Small intestine (tissue), 7 donors: ENCODE measurements at regions not wholly inside any gene's neighbourhood (a gene's known extent, or its start where the extent isn't known, plus 50 kb on each side); places are given as distances from the start of the nearest gene placed in this dataset.
"Not testable (repeated sequence)": the region's sequence is repeated elsewhere in the genome, so short reads cannot be mapped to it uniquely, and the experiment has no call there.

Experiments
- DNase-seq, 2 donors: peaks; one replicate each; pipeline versions ENCODE4 v3.0.0 to v3.0.0-alpha.2; 2013
- FAIRE-seq: peaks from 2 replicates; lab custom pipeline; 2012; peaks lifted over from hg19 to GRCh38; lab: Jason Lieb, UNC
- H3K27ac ChIP-seq, 3 donors: one replicate each; pipeline ENCODE4 v1.5.1; 2013; ENCODE audit warnings: low read length in 2 of 3, mild to moderate bottlenecking in 2 of 3, control low read depth in 1 of 3, inconsistent platforms in 1 of 3, low read depth in 1 of 3, moderate library complexity in 1 of 3
- H3K27me3 ChIP-seq, 3 donors: one replicate each; pipeline ENCODE4 v1.6.1; 2013; ENCODE audit warnings: low read length in 3 of 3, inconsistent platforms in 1 of 3; ENCODE audit not compliant: control insufficient read depth in 3 of 3, insufficient read depth in 3 of 3
- H3K36me3 ChIP-seq, 3 donors: one replicate each; pipeline ENCODE4 v1.6.1; 2013; ENCODE audit warnings: low read length in 3 of 3, inconsistent platforms in 1 of 3, low read depth in 1 of 3, mild to moderate bottlenecking in 1 of 3, moderate library complexity in 1 of 3; ENCODE audit not compliant: control insufficient read depth in 3 of 3, insufficient read depth in 2 of 3
- H3K4me1 ChIP-seq, 3 donors: one replicate each; pipeline ENCODE4 v1.6.1; 2013; ENCODE audit warnings: low read length in 2 of 3, inconsistent platforms in 1 of 3, low read depth in 1 of 3, mild to moderate bottlenecking in 1 of 3, moderate library complexity in 1 of 3; ENCODE audit not compliant: control insufficient read depth in 3 of 3, insufficient read depth in 2 of 3
- H3K4me3 ChIP-seq, 3 donors: one replicate each; pipeline ENCODE4 v1.5.1; 2013; ENCODE audit warnings: low read length in 3 of 3, control low read depth in 1 of 3, inconsistent platforms in 1 of 3, low read depth in 1 of 3, mild to moderate bottlenecking in 1 of 3, moderate library complexity in 1 of 3
- H3K9me3 ChIP-seq, 2 donors: one replicate each; pipeline ENCODE4 v1.6.1; 2013; ENCODE audit warnings: low read depth in 1 of 2, low read length in 1 of 2; ENCODE audit not compliant: control insufficient read depth in 2 of 2, insufficient read depth in 1 of 2
- WGBS, 3 donors: extraction: QIAGEN DNeasy Blood & Tissue Kit; methylation state at CpG; one replicate each; pipeline ENCODE4 v1.1.7; 2013; 5-methylcytosine and 5-hydroxymethylcytosine counted together
- donor health status: healthy with polysubstance abuse.
- donor health status: control.
- donor health status: control.
- donor health status: Bipolar disorder and iron deficiency.
- donor health status: healthy.

DNA sequence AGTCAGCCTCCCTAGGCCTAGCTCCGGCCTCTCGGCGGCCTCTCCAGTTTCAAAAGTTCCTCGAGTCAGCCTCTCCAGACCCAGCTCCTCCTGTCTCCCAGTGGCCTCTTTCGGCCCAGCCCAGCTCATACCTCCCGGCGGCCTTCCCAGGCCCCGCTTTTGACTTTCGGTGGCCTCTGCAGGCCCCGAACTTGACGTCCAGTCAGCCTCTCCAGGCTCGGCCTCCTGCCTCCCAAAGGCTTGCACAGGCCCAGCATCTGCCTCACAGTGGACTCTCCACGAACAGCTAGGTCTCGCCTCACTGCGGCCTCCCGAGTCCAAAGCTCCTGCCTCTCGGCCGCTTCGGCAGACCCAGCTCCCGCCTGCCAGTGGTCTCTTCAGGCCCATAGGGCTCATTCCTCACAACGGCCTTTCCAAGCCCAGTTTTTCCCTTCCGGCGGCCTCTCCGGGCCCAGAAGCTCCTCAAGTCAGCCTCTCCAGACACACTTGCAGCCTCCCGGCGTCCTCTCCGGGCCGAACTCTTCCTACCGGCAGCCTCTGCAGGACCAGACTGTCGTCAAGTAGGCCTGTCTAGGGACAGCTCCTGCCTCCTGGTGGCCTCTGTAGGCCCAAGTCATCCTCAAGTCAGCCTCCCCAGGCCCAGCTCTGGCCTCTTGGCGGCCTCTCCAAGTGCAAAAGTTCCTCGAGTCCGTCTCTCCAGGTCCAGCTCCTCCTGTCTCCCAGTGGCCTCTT, 249.9 kb upstream of the ZNF722 start:
- not testable (repeated sequence) for H3K4me3 ChIP-seq, H3K27ac ChIP-seq, DNase-seq, H3K4me1 ChIP-seq, FAIRE-seq, H3K27me3 ChIP-seq, H3K36me3 ChIP-seq
- WGBS, 3 donors, result 90 to 92% (median 91%) methylated on average over 26 to 32 of the region's 33 CpGs
- H3K9me3 ChIP-seq, result peaks cover 0 to 12% of the 10 kb centered on the region in 2 donors

DNA sequence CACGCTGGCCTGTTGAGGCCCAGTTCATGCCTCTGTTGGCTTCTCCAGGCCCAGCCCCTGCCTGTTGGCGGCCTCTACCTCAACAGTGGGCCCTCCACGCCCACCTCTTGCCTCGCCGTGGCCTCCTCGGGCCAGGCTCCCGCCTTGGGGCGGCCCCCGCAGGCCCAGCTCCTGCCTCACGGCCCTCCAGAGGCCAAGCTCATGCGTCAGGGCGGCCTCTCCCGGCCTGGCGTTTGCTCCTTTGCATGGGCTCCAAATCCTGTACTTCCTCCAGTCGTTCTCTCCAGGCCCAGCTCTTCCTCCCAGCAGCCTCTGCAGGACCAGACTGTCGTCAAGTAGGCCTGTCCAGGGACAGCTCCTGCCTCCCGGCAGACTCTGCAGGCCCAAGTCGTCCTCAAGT, 246.2 kb upstream of the ZNF722 start:
- not testable (repeated sequence) for H3K9me3 ChIP-seq, DNase-seq, H3K27me3 ChIP-seq, H3K27ac ChIP-seq, H3K36me3 ChIP-seq, H3K4me1 ChIP-seq, H3K4me3 ChIP-seq, FAIRE-seq
- 67 to 91% (median 86%) methylated on average over 1 to 9 of the region's 18 CpGs for WGBS, 3 donors

DNA sequence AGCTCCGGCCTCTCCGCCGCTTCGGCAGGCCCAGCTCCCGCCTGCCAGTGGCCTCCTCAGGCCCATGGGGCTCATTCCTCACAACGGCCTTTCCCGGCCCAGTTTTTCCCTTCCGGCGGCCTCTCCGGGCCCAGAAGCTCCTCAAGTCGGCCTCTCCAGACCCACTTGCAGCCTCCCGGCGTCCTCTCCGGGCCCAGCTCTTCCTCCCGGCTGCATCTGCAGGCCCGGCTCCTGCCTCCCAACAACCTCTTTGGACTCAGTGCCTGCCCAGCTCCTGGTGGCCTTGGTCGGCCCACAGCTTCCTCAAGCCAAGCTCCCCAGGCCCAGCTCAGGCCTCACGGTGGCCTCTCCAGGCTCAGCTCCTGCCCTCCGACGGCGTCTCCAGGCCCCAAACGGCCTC, 245.5 kb upstream of the ZNF722 start:
- 98% methylated on average over 11 of the region's 22 CpGs; no CpG with 5 or more reads in 2 of the 3 donors for WGBS, 3 donors
- H3K36me3 ChIP-seq, H3K4me3 ChIP-seq: not testable (repeated sequence)

GRCh38 chr7:63760202-63760601, 238.4 kb upstream of the ZNF722 start:
- not testable (repeated sequence) for H3K36me3 ChIP-seq, DNase-seq, H3K27me3 ChIP-seq, H3K4me1 ChIP-seq, H3K27ac ChIP-seq, FAIRE-seq, H3K9me3 ChIP-seq, H3K4me3 ChIP-seq
- 94 to 100% (median 97%) methylated on average over 4 to 12 of the region's 29 CpGs for WGBS, 3 donors

More for the DNA sequence above, 245.5 kb upstream of the ZNF722 start:
- not testable (repeated sequence) for DNase-seq, FAIRE-seq, H3K27me3 ChIP-seq, H3K27ac ChIP-seq, H3K4me1 ChIP-seq, H3K9me3 ChIP-seq

GRCh38 chr7:63765541-63765940, 233.1 kb upstream of the ZNF722 start:
- H3K9me3 ChIP-seq, result peaks cover 0 to 10% of the 10 kb centered on the region in 2 donors
- not testable (repeated sequence) for H3K4me3 ChIP-seq, H3K27me3 ChIP-seq, H3K36me3 ChIP-seq, H3K4me1 ChIP-seq, DNase-seq, H3K27ac ChIP-seq, FAIRE-seq
- 88 to 92% (median 88%) methylated on average over 12 to 13 of the region's 13 CpGs for WGBS, 3 donors

DNA sequence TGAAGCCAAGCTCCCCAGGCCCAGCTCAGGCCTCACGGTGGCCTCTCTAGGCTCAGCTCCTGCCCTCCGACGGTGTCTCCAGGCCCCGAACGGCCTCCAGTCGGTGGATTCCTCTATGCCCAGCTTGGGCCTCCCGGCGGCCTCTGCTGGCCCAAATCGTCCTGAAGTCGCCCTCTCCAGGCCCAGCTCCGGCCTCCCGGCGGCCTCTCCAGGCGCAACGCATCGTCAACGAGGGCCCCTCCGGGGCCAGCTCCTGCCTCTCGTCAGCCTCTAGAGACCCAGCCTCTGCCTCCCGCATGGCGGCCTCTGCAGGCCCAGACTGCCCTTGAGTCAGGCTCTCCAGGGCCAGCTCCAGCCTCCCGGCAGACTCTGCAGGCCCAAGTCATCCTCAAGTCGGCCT, 232.5 kb upstream of the ZNF722 start:
- not testable (repeated sequence) for DNase-seq, H3K4me3 ChIP-seq, H3K36me3 ChIP-seq, FAIRE-seq, H3K27ac ChIP-seq, H3K4me1 ChIP-seq, H3K27me3 ChIP-seq
- WGBS, 3 donors, result 94 to 98% (median 97%) methylated on average over 12 to 23 of the region's 23 CpGs
- peaks cover 0 to 10% of the 10 kb centered on the region in 2 donors for H3K9me3 ChIP-seq

GRCh38 chr7:63770162-63770561, 228.5 kb upstream of the ZNF722 start:
- H3K27me3 ChIP-seq, H3K4me1 ChIP-seq, H3K36me3 ChIP-seq, FAIRE-seq, H3K27ac ChIP-seq, H3K4me3 ChIP-seq, DNase-seq: not testable (repeated sequence)
- H3K9me3 ChIP-seq, result peaks cover 0 to 18% of the 10 kb centered on the region in 2 donors
- WGBS, 3 donors, result 74 to 83% (median 78%) methylated on average over 8 to 10 of the region's 10 CpGs

- FAIRE-seq, H3K4me1 ChIP-seq, H3K27ac ChIP-seq, H3K9me3 ChIP-seq, DNase-seq, H3K27me3 ChIP-seq, H3K4me3 ChIP-seq, H3K36me3 ChIP-seq: not testable (repeated sequence)
- 84 to 87% (median 87%) methylated on average over 18 to 25 of the region's 26 CpGs for WGBS, 3 donors
Measured at GRCh38 chr7:63771389-63772085, 227.1 kb upstream of the ZNF722 start.
